WERI-Rb-1 (cell line): ENCODE measurements at regions not wholly inside any gene's neighbourhood (a gene's known extent, or its start where the extent isn't known, plus 50 kb on each side); places are given as distances from the start of the nearest gene placed in this dataset.

ENCODE experiments used
- DNase-seq: peaks from one replicate; pipeline ENCODE4 v3.0.0-alpha.2; 2020
- H3K27ac ChIP-seq: fragments of 250-450 bp; sonication (Bioruptor Pico); 2 replicates; pipeline ENCODE4 v1.5.1; 2020; ENCODE audit warnings: mild to moderate bottlenecking, moderate library complexity
- H3K27me3 ChIP-seq: fragments of 250-450 bp; sonication (Bioruptor Pico); 2 replicates; pipeline ENCODE4 v1.5.1; 2021; ENCODE audit warnings: mild to moderate bottlenecking, low read depth, moderate library complexity; ENCODE audit not compliant: insufficient read depth, severe bottlenecking
- H3K36me3 ChIP-seq: fragments of 250-450 bp; sonication (Bioruptor Pico); 2 replicates; pipeline ENCODE4 v1.5.1; 2020; ENCODE audit warnings: mild to moderate bottlenecking, moderate library complexity
- H3K4me3 ChIP-seq: 2 replicates; pipeline ENCODE4 v1.5.1; 2011; ENCODE audit warnings: low read depth, mild to moderate bottlenecking, control low read depth, low read length
- H3K9me3 ChIP-seq: fragments of 250-450 bp; sonication (Bioruptor Pico); 2 replicates; pipeline ENCODE4 v1.5.1; 2021; ENCODE audit warnings: mild to moderate bottlenecking, moderate library complexity; ENCODE audit not compliant: severe bottlenecking
- TF ChIP-seq, protein P1 (sequence below): IDR thresholded peaks from 2 replicates; pipeline ENCODE4 v1.5.1; 2011; ENCODE audit warnings: low read depth, mild to moderate bottlenecking, control low read depth, inconsistent platforms, low read length

DNA sequence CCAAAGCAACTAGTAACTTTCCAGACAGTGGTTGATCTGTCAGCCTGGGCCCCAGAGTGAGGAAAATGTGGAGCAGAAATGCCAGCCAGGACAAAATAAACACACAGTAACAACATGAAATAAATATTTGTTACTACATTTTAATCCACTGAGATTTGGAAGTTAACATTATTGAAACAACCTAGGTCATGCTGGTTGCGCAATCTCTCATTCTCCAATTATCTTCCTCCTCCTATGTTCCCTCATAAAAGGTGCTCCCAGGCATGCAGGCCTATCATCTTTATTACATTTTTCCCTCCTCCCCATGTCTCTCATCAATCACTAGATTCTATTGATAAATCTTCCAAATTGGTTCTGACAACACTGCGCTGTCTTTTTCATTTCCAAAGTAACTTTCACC lies 363.1 kb downstream of the HINT1 start:
- no peaks in the 10 kb centered on the region for H3K27me3 ChIP-seq
- no peaks in the 10 kb centered on the region for H3K36me3 ChIP-seq
- TF ChIP-seq, protein P1, sequence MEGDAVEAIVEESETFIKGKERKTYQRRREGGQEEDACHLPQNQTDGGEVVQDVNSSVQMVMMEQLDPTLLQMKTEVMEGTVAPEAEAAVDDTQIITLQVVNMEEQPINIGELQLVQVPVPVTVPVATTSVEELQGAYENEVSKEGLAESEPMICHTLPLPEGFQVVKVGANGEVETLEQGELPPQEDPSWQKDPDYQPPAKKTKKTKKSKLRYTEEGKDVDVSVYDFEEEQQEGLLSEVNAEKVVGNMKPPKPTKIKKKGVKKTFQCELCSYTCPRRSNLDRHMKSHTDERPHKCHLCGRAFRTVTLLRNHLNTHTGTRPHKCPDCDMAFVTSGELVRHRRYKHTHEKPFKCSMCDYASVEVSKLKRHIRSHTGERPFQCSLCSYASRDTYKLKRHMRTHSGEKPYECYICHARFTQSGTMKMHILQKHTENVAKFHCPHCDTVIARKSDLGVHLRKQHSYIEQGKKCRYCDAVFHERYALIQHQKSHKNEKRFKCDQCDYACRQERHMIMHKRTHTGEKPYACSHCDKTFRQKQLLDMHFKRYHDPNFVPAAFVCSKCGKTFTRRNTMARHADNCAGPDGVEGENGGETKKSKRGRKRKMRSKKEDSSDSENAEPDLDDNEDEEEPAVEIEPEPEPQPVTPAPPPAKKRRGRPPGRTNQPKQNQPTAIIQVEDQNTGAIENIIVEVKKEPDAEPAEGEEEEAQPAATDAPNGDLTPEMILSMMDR: no peak
- no peaks in the 10 kb centered on the region for H3K9me3 ChIP-seq
- no peak for DNase-seq
- H3K27ac ChIP-seq: no peak overlapping the region
- H3K4me3 ChIP-seq: no peak overlapping the region

DNA sequence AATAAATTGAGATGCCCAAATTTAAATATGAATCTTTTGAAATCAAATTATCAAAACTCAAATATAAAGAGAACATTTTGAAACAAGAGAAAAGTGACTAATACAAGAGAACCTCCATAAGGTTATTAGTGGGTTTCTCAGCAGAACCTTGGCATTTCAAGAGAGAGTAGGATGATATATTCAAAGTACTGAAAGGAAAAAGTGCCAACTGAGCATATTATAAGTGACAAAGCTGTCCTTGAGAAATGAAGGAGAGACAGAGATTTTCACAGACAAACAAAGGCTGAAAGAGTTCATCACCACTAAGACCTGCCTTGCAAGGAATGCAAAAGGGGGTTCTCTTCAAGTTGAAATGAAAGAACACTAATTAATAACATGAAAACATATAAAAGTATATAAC lies 366.0 kb downstream of the HINT1 start:
- no peak overlapping the region for H3K4me3 ChIP-seq
- TF ChIP-seq, protein P1: no peak
- no peak overlapping the region for H3K27ac ChIP-seq
- H3K27me3 ChIP-seq: no peaks in the 10 kb centered on the region
- H3K36me3 ChIP-seq: no peaks in the 10 kb centered on the region
- DNase-seq: no peak
- H3K9me3 ChIP-seq: no peaks in the 10 kb centered on the region

DNA sequence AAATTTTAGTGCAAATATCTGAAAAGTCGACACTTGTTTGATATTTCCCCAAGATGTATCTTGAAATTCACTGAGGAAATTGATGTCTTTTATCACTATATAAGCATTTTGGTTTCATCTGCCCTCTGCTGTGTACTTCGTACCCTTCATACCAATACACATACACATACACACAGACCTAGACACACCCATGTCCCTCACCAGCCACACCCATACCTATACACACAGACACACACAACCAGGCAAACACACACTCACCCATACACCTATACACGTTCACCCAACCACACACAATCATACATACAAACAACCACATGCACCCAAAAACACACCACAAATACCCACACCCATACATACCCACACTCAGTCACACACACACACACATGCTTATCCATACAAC lies 367.8 kb downstream of the HINT1 start:
- Histone ChIP-seq H3K9me3 (no peaks in the 10 kb centered on the region), H3K27ac (no peak overlapping the region), H3K36me3 (no peaks in the 10 kb centered on the region), H3K4me3 (no peak overlapping the region), H3K27me3 (no peaks in the 10 kb centered on the region)
- no peak for DNase-seq
- TF ChIP-seq, protein P1: no peak

DNA sequence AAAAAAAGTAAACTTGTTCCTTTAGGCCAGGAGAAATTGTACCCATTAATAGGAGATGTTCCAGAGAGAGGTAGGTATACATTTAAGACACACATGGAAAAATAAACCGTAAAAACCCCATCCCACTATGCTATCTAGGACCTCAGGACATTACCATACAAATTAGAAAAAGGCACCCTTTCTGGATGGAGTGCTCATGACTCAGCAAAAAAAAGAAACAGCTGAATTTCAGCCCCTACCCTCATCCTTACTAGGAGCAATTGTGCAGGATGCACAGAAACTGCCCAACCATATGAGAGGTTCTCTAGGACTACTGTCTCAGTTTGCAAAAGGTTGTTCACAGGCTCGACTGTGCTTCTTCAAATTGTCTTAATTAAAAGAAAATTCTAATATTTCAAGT lies 368.2 kb downstream of the HINT1 start:
- TF ChIP-seq, protein P1: no peak
- Histone ChIP-seq H3K9me3 (no peaks in the 10 kb centered on the region), H3K36me3 (no peaks in the 10 kb centered on the region), H3K27ac (no peak overlapping the region), H3K4me3 (no peak overlapping the region), H3K27me3 (no peaks in the 10 kb centered on the region)
- DNase-seq: no peak

DNA sequence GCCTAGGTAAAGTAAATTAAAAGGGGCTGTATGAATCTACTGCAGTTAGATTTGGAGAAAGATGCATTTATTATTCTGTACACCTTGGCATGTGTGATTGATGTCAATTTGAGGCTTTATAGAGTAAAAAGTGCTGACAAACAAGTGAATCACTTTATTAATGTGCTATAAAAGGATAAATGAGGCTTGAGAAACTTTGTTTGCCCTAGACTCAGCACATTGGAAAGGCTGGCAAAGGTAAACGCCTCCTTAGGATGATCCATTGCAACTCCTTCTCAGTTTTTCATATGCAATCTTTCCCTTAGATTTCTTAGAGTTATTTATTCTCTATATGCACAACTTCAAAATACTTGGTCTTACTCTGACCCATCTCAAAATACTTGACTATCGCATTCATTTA lies 369.0 kb downstream of the HINT1 start:
- TF ChIP-seq, protein P1: no peak
- no peak for DNase-seq
- Histone ChIP-seq H3K9me3 (no peaks in the 10 kb centered on the region), H3K36me3 (no peaks in the 10 kb centered on the region), H3K27ac (no peak overlapping the region), H3K4me3 (no peak overlapping the region), H3K27me3 (no peaks in the 10 kb centered on the region)

DNA sequence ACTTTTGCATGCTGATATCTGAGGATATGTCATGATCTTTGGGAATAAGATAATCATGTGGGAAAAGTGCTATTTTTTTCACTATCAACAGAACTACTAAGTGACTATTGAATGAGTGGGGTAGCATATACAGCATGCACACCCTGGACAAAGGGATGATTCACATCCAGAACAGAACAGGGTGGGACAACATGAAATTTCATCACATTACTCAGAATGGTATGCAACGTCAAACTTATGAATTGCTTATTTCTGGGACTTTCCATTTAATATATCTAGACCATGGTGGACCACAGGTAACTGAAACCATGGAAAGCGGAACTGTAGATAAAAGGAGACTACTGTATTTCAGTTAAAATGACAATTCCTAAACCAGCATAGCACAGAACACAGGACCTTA lies 370.0 kb downstream of the HINT1 start:
- Histone ChIP-seq H3K36me3 (no peaks in the 10 kb centered on the region), H3K27ac (no peak overlapping the region), H3K4me3 (no peak overlapping the region), H3K9me3 (no peaks in the 10 kb centered on the region), H3K27me3 (no peaks in the 10 kb centered on the region)
- no peak for DNase-seq
- TF ChIP-seq, protein P1: no peak
